CD14-positive monocyte (primary cell): ENCODE measurements at regions not wholly inside any gene's neighbourhood (a gene's known extent, or its start where the extent isn't known, plus 50 kb on each side); places are given as distances from the start of the nearest gene placed in this dataset.

ENCODE experiments used
- DNase-seq, 3 donors: peaks; one replicate each; pipeline ENCODE4 v3.0.0-alpha.2; 2011 to 2022
- H2AFZ ChIP-seq: 2 replicates; pipeline ENCODE4 v1.6.0; 2012; ENCODE audit warnings: mild to moderate bottlenecking, low read depth, low read length, inconsistent platforms; ENCODE audit not compliant: insufficient read depth, poor library complexity, severe bottlenecking
- H3K27ac ChIP-seq, 2 donors: 1 replicate in 1 of 2; 2 replicates in 1 of 2; pipeline ENCODE4 v1.5.1; 2012 to 2013; ENCODE audit warnings: low read length in 2 of 2, control low read depth in 1 of 2, inconsistent platforms in 1 of 2, low read depth in 1 of 2, mild to moderate bottlenecking in 1 of 2
- H3K27me3 ChIP-seq, 2 donors: one replicate each; pipeline versions ENCODE4 v1.6.0 to v1.6.1; 2011 to 2013; ENCODE audit warnings: low read length in 2 of 2; ENCODE audit not compliant: control insufficient read depth in 2 of 2, insufficient read depth in 2 of 2
- H3K36me3 ChIP-seq, 2 donors: replicated peaks in 1 of 2; 1 replicate in 1 of 2; 2 replicates in 1 of 2; pipeline versions ENCODE4 v1.5.1 to v1.6.1; 2012 to 2013; ENCODE audit warnings: low read length in 2 of 2, control low read depth in 1 of 2, inconsistent platforms in 1 of 2, mild to moderate bottlenecking in 1 of 2; ENCODE audit not compliant: insufficient read depth in 2 of 2, control insufficient read depth in 1 of 2
- H3K4me1 ChIP-seq, 2 donors: 1 replicate in 1 of 2; 2 replicates in 1 of 2; pipeline versions ENCODE4 v1.5.1 to v1.6.1; 2012 to 2013; ENCODE audit warnings: low read length in 2 of 2, control low read depth in 1 of 2, inconsistent platforms in 1 of 2, mild to moderate bottlenecking in 1 of 2, moderate library complexity in 1 of 2; ENCODE audit not compliant: insufficient read depth in 2 of 2, control insufficient read depth in 1 of 2
- H3K4me2 ChIP-seq: replicated peaks from 2 replicates; pipeline ENCODE3; 2012; ENCODE audit warnings: low read length, moderate library complexity, mild to moderate bottlenecking; ENCODE audit not compliant: poor library complexity, severe bottlenecking; ENCODE audit errors: extremely low read depth
- H3K4me3 ChIP-seq, 3 experiments: fragments of 200-600 bp in 1 of 3; sonication (generic) in 1 of 3; replicated peaks in 1 of 3; 1 replicate in 2 of 3; 2 replicates in 1 of 3; pipeline ENCODE4 v1.5.1; 2011 to 2013; ENCODE audit warnings: low read length in 3 of 3, mild to moderate bottlenecking in 3 of 3, control low read depth in 2 of 3, low read depth in 2 of 3, inconsistent platforms in 1 of 3, moderate library complexity in 1 of 3
- H3K79me2 ChIP-seq: 2 replicates; pipeline ENCODE4 v1.6.0; 2012; ENCODE audit warnings: mild to moderate bottlenecking, control low read depth, inconsistent platforms, low read length, moderate library complexity; ENCODE audit not compliant: insufficient read depth
- H3K9ac ChIP-seq: 2 replicates; pipeline ENCODE4 v1.6.0; 2017; ENCODE audit warnings: low read length, mild to moderate bottlenecking; ENCODE audit not compliant: insufficient read depth, poor library complexity, severe bottlenecking
- H3K9me3 ChIP-seq, 2 donors: replicated peaks in 1 of 2; 1 replicate in 1 of 2; 2 replicates in 1 of 2; pipeline versions ENCODE4 v1.5.1 to v1.6.1; 2012 to 2013; ENCODE audit warnings: low read length in 2 of 2, control low read depth in 1 of 2; ENCODE audit not compliant: control insufficient read depth in 1 of 2, insufficient read depth in 1 of 2
- H4K20me1 ChIP-seq: 2 replicates; pipeline ENCODE4 v1.6.0; 2012; ENCODE audit warnings: mild to moderate bottlenecking, low read length, control low read depth, moderate library complexity; ENCODE audit not compliant: insufficient read depth
- H3K27ac Mint-ChIP-seq, 7 donors: one replicate each; pipeline ENCODE4 v1.8.0; 2020; ENCODE audit warnings: mild to moderate bottlenecking in 7 of 7, mixed read lengths in 7 of 7, moderate library complexity in 6 of 7, inconsistent platforms in 2 of 7
- H3K27me3 Mint-ChIP-seq, 3 donors: one replicate each; pipeline ENCODE4 v1.8.0; 2021 to 2022; ENCODE audit warnings: low read depth in 3 of 3, mild to moderate bottlenecking in 3 of 3, mixed read lengths in 3 of 3, moderate library complexity in 3 of 3, inconsistent platforms in 1 of 3
- H3K36me3 Mint-ChIP-seq, 2 donors: one replicate each; pipeline ENCODE4 v1.8.0; 2020; ENCODE audit warnings: mixed read lengths in 2 of 2, inconsistent platforms in 1 of 2, mild to moderate bottlenecking in 1 of 2
- H3K4me1 Mint-ChIP-seq: one replicate; pipeline ENCODE4 v1.8.0; 2020; ENCODE audit warnings: mild to moderate bottlenecking, mixed read lengths
- H3K4me3 Mint-ChIP-seq, 2 donors: one replicate each; pipeline ENCODE4 v1.8.0; 2020; ENCODE audit warnings: mild to moderate bottlenecking in 2 of 2, mixed read lengths in 2 of 2, moderate library complexity in 1 of 2
- H3K9me3 Mint-ChIP-seq, 7 donors: one replicate each; pipeline ENCODE4 v1.8.0; 2020 to 2022; ENCODE audit warnings: mixed read lengths in 7 of 7, mild to moderate bottlenecking in 6 of 7, moderate library complexity in 6 of 7, inconsistent platforms in 2 of 7
- WGBS: methylation state at CpG from one replicate; pipeline ENCODE4 v1.1.5; 2013; ENCODE audit warnings: missing lambda C conversion rate; ENCODE audit not compliant: insufficient coverage; 5-methylcytosine and 5-hydroxymethylcytosine counted together
- intact Hi-C, 2 donors: fragments of 100-400 bp; cut with micrococcal nuclease; formaldehyde crosslinking; loops; one replicate each; pipeline versions ENCODE4 v1.15.0 to v1.15.1; 2023
- TF ChIP-seq, protein P1 (sequence below): fragments of 200-600 bp; IDR thresholded peaks from one replicate; pipeline ENCODE4 v1.8.0; 2022; ENCODE audit warnings: antibody characterized with exemption, mild to moderate bottlenecking

DNA sequence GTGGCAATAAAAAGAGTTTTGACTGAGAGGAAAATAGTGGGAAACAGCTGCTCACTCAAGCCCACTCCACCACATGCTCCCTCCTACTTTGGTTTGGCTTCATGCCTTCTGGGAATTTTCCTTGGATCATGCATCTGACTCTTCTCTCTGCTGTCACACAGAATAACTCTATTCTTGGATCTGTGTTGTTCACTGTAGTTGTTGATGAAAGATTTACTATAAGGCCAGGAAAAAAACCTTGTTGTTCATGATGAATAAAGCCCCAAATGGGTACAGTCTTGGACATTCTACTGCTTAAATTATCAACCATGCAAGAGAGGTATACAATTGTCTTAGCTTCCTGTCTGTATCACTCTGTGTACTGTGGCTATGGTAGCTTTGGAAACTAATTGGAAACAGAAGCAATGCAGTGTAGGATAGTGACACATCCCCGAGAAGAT lies 70.5 kb downstream of the TMX1 start:
- Mint-ChIP-seq H3K27ac (no peak overlapping the region), H3K27me3 (peaks cover 0 to 6% (median 3%) of the 10 kb centered on the region in 3 donors), H3K4me1 (no peaks in the 10 kb centered on the region), H3K9me3 (peaks cover 0 to 4% (median 0%) of the 10 kb centered on the region in 7 donors), H3K36me3 (no peaks in the 10 kb centered on the region), H3K4me3 (no peak overlapping the region)
- H2AFZ ChIP-seq: no peak overlapping the region
- no peaks in the 10 kb centered on the region for H4K20me1 ChIP-seq
- H3K36me3 ChIP-seq: no peaks in the 10 kb centered on the region
- no peak overlapping the region for H3K9ac ChIP-seq
- intact Hi-C loops: no loop called here
- no peak overlapping the region for H3K4me2 ChIP-seq
- TF ChIP-seq, protein P1, sequence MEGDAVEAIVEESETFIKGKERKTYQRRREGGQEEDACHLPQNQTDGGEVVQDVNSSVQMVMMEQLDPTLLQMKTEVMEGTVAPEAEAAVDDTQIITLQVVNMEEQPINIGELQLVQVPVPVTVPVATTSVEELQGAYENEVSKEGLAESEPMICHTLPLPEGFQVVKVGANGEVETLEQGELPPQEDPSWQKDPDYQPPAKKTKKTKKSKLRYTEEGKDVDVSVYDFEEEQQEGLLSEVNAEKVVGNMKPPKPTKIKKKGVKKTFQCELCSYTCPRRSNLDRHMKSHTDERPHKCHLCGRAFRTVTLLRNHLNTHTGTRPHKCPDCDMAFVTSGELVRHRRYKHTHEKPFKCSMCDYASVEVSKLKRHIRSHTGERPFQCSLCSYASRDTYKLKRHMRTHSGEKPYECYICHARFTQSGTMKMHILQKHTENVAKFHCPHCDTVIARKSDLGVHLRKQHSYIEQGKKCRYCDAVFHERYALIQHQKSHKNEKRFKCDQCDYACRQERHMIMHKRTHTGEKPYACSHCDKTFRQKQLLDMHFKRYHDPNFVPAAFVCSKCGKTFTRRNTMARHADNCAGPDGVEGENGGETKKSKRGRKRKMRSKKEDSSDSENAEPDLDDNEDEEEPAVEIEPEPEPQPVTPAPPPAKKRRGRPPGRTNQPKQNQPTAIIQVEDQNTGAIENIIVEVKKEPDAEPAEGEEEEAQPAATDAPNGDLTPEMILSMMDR: no peak
- H3K4me3 ChIP-seq: no peak overlapping the region
- H3K79me2 ChIP-seq: no peaks in the 10 kb centered on the region
- WGBS: no CpG with 5 or more reads among the region's 1 CpG
- no peaks in the 10 kb centered on the region for H3K9me3 ChIP-seq
- H3K27ac ChIP-seq: no peak overlapping the region
- DNase-seq: no peak
- no peaks in the 10 kb centered on the region for H3K4me1 ChIP-seq
- H3K27me3 ChIP-seq: no peaks in the 10 kb centered on the region

DNA sequence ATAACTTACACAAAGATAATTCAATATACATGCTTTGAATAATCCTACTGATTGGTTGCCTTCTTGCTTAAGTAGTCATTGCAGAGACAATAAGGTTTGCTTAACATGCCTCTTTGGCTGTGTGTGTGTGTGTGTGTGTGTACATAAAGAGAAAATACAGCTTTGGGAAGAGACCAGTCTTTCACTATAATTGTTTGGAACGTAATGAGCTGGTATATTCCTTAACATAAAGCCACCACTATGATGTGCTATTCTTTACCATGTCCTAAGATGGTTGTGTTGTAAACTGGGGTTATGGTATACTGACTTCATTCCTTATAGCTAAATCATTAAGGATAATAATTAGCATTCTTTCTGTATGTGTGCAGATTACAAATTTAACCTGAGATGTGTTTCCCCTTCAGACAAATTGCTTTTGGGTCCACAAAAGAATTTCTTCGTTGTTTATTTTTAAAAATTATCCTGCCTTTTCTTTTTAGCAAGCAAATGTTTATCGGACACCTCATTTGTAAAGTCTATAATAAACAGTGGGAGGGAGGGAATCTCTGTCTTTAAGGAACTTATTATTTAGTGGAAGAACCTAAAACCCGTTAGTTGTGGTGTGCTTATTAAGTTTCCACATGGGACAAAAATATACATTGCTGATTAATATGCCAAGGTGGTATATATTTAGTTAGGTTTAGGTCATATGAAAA lies 74.4 kb downstream of the TMX1 start:
- H2AFZ ChIP-seq: no peak overlapping the region
- Mint-ChIP-seq H3K4me1 (no peaks in the 10 kb centered on the region), H3K27ac (no peak overlapping the region), H3K9me3 (peaks cover 0 to 2% (median 0%) of the 10 kb centered on the region in 7 donors), H3K27me3 (peaks cover 0 to 1% (median 0%) of the 10 kb centered on the region in 3 donors), H3K4me3 (no peak overlapping the region), H3K36me3 (no peaks in the 10 kb centered on the region)
- no peak for DNase-seq
- H3K27ac ChIP-seq: no peak overlapping the region
- WGBS: no CpG with 5 or more reads among the region's 4 CpGs
- H3K36me3 ChIP-seq: no peaks in the 10 kb centered on the region
- no peaks in the 10 kb centered on the region for H4K20me1 ChIP-seq
- no peaks in the 10 kb centered on the region for H3K27me3 ChIP-seq
- H3K4me3 ChIP-seq: no peak overlapping the region
- H3K79me2 ChIP-seq: no peaks in the 10 kb centered on the region
- no peak overlapping the region for H3K9ac ChIP-seq
- TF ChIP-seq, protein P1: no peak
- no peak overlapping the region for H3K4me2 ChIP-seq
- intact Hi-C loops: no loop called here
- H3K9me3 ChIP-seq: no peaks in the 10 kb centered on the region
- no peaks in the 10 kb centered on the region for H3K4me1 ChIP-seq
